Suprapubic skin (tissue), 4 donors: ENCODE measurements at regions not wholly inside any gene's neighbourhood (a gene's known extent, or its start where the extent isn't known, plus 50 kb on each side); places are given as distances from the start of the nearest gene placed in this dataset.

ENCODE experiments used
- DNase-seq, 2 donors: peaks; one replicate each; pipeline ENCODE4 v3.0.0-alpha.2; 2019; ENCODE audit warnings: low spot score in 2 of 2
- H3K27ac ChIP-seq: fragments of 200-600 bp; sonication (generic); one replicate; pipeline ENCODE4 v1.5.1; 2019
- H3K27me3 ChIP-seq: fragments of 200-600 bp; sonication (generic); one replicate; pipeline ENCODE4 v1.5.1; 2019
- H3K36me3 ChIP-seq: fragments of 200-600 bp; sonication (generic); one replicate; pipeline ENCODE4 v1.5.1; 2019
- H3K4me1 ChIP-seq: fragments of 200-600 bp; sonication (generic); one replicate; pipeline ENCODE4 v1.5.1; 2019
- H3K4me3 ChIP-seq: fragments of 200-600 bp; sonication (generic); one replicate; pipeline ENCODE4 v1.5.1; 2019; ENCODE audit warnings: mild to moderate bottlenecking
- H3K9me3 ChIP-seq: fragments of 200-600 bp; sonication (generic); one replicate; pipeline ENCODE4 v1.5.1; 2019
- CTCF ChIP-seq, 2 donors: fragments of 200-600 bp in 1 of 2; fragments of 450-650 bp in 1 of 2; sonication (generic) in 1 of 2; IDR thresholded peaks; one replicate each; pipeline ENCODE4 v1.5.1; 2016 to 2019; ENCODE audit warnings: antibody characterized with exemption in 2 of 2, mild to moderate bottlenecking in 1 of 2, moderate library complexity in 1 of 2
- EP300 ChIP-seq: sonication (generic); formaldehyde crosslinking; IDR thresholded peaks from one replicate; pipeline ENCODE4 v1.6.1; 2017; ENCODE audit warnings: antibody characterized with exemption
- POLR2A ChIP-seq, 2 donors: fragments of 450-650 bp; IDR thresholded peaks; one replicate each; pipeline ENCODE4 v1.6.1; 2017; ENCODE audit warnings: antibody characterized with exemption in 2 of 2, mild to moderate bottlenecking in 2 of 2, moderate library complexity in 2 of 2
- POLR2AphosphoS5 ChIP-seq, 3 donors: sonication (generic); formaldehyde crosslinking; IDR thresholded peaks; one replicate each; pipeline ENCODE4 v1.6.1; 2017; ENCODE audit warnings: antibody characterized with exemption in 3 of 3
- WGBS: methylation state at CpG from one replicate; pipeline ENCODE4 v1.1.5; 2018; 5-methylcytosine and 5-hydroxymethylcytosine counted together

- Histone ChIP-seq H3K4me3 (no peak overlapping the region), H3K27ac (no peak overlapping the region), H3K9me3 (no peaks in the 10 kb centered on the region), H3K36me3 (no peaks in the 10 kb centered on the region), H3K27me3 (no peaks in the 10 kb centered on the region), H3K4me1 (no peaks in the 10 kb centered on the region)
- 94% methylated on average over 2 of the region's 2 CpGs for WGBS
- no peak for DNase-seq
- TF ChIP-seq POLR2AphosphoS5 (IDR thresholded peaks at IDR 0.05): no peak
- TF ChIP-seq EP300: no peak
- TF ChIP-seq POLR2A (IDR thresholded peaks at IDR 0.05): no peak
- TF ChIP-seq CTCF (IDR thresholded peaks at IDR 0.05): no peak
Measured at GRCh38 chr6:22519237-22519636, 50.1 kb upstream of the HDGFL1 start.
